ENCODE measurements at regions not wholly inside any gene's neighbourhood (a gene's known extent, or its start where the extent isn't known, plus 50 kb on each side); places are given as distances from the start of the nearest gene placed in this dataset.

DNA sequence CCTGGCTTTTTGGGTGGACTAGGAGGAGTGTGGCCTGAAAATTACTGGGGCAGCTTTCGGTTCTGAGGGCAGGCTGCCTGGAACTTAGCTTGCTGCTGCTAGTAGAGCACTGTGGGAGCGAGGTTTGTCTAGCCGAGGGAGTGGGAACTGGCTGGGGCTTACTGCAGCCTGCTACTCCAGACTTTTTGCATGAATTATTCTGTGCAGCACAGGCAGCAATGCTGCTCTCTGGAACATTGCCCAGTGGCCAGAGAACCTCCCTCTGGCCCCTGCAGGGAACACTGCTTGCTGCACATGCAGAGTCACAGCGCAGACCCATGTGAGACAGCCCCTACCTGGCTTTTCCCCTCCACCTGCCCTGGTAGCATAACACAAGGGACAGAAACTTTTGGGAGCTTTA lies 263.9 kb upstream of the SLITRK2 start:
- Histone ChIP-seq H3K27me3 (ENCODE audit: control insufficient read depth in 1 of 2, insufficient read depth in 2 of 2, low read length in 2 of 2) (no peaks in the 10 kb centered on the region), H3K4me3 (replicated peaks in 1 of 3; ENCODE audit: insufficient read depth in 1 of 3, low read depth in 2 of 3, low read length in 3 of 3) (no peak overlapping the region), H3K36me3 (replicated peaks in 1 of 2; ENCODE audit: control insufficient read depth in 1 of 2, insufficient read depth in 2 of 2, low read length in 2 of 2) (no peaks in the 10 kb centered on the region), H3K79me2 (ENCODE audit: insufficient read depth, low read length) (no peaks in the 10 kb centered on the region), H3K9me3 (ENCODE audit: low read length) (peaks cover 59% of the 10 kb centered on the region), H3K4me1 (ENCODE audit: insufficient read depth, low read length) (no peaks in the 10 kb centered on the region), H4K20me1 (ENCODE audit: insufficient read depth, low read length) (no peaks in the 10 kb centered on the region), H3K4me2 (ENCODE audit: low read depth, low read length) (no peak overlapping the region), H3K9ac (ENCODE audit: insufficient read depth, low read depth, low read length) (no peak overlapping the region), H3K27ac (ENCODE audit: extremely low read length, insufficient read depth, low read length) (no peak overlapping the region), H2AFZ (ENCODE audit: low read length) (no peak overlapping the region)
- CTCF ChIA-PET (ENCODE audit: low intra/inter-chr PET ratio, low total read pairs), result no interaction called here
- POLR2A ChIA-PET, result no interaction called here
- no peak for DNase-seq (ENCODE audit: low spot score)
- intact Hi-C loops (cut with micrococcal nuclease; ENCODE audit: unreplicated experiment), result no loop called here
- no CpG with 5 or more reads among the region's 4 CpGs for WGBS (ENCODE audit: low lambda C conversion rate)
- no peak for FAIRE-seq
- in situ Hi-C loops (cut with HindIII; ENCODE audit: extremely low pct_ligation_motif_present, low pct_unique_long_range_greater_than_20kb), result no loop called here
- ATAC-seq, result no peak
- TF ChIP-seq ZBTB2 (CRISPR knock-in tag; IDR thresholded peaks at IDR 0.05; ENCODE audit: low read depth), result no peak
- BruUV-seq (replicated peaks), result no TSS peak

DNA sequence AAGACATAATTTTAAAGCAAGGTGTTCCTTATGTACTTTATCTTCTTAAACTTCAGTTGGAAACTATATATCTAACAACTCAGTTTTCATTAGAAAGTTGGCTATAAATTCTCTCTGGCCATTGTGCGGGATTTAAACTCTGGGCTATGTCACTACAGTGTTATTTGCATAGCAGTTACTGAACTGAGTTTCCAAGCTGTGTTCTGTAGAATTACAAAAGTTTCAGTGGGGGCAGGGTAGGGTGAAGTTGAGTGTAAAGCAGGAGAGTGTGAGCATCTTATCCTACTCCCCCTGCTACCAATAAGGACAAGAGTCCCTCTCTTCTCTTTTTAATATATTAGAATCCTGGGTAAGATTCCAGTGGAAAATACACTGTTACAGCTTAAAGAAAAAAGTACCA lies 254.5 kb upstream of the SLITRK2 start:
- CTCF ChIA-PET (ENCODE audit: low intra/inter-chr PET ratio, low total read pairs), result no interaction called here
- Histone ChIP-seq H3K9ac (ENCODE audit: insufficient read depth, low read depth, low read length) (no peak overlapping the region), H2AFZ (ENCODE audit: low read length) (no peak overlapping the region), H3K4me3 (replicated peaks in 1 of 3; ENCODE audit: insufficient read depth in 1 of 3, low read depth in 2 of 3, low read length in 3 of 3) (no peak overlapping the region), H3K27ac (ENCODE audit: extremely low read length, insufficient read depth, low read length) (no peak overlapping the region), H3K36me3 (replicated peaks in 1 of 2; ENCODE audit: control insufficient read depth in 1 of 2, insufficient read depth in 2 of 2, low read length in 2 of 2) (no peaks in the 10 kb centered on the region), H3K27me3 (ENCODE audit: control insufficient read depth in 1 of 2, insufficient read depth in 2 of 2, low read length in 2 of 2) (no peaks in the 10 kb centered on the region), H3K4me2 (ENCODE audit: low read depth, low read length) (no peak overlapping the region), H3K9me3 (ENCODE audit: low read length) (peaks cover 83% of the 10 kb centered on the region), H3K4me1 (ENCODE audit: insufficient read depth, low read length) (no peaks in the 10 kb centered on the region), H3K79me2 (ENCODE audit: insufficient read depth, low read length) (no peaks in the 10 kb centered on the region), H4K20me1 (ENCODE audit: insufficient read depth, low read length) (no peaks in the 10 kb centered on the region)
- in situ Hi-C loops (cut with HindIII; ENCODE audit: extremely low pct_ligation_motif_present, low pct_unique_long_range_greater_than_20kb) (no loop called here), intact Hi-C loops (cut with micrococcal nuclease; ENCODE audit: unreplicated experiment) (no loop called here)
- WGBS (ENCODE audit: low lambda C conversion rate), result 0% methylated on average over 1 of the region's 1 CpG
- no TSS peak for BruUV-seq (replicated peaks)
- FAIRE-seq, result no peak
- ATAC-seq, result no peak
- POLR2A ChIA-PET, result no interaction called here
- DNase-seq (ENCODE audit: low spot score), result no peak
- TF ChIP-seq SSRP1 (CRISPR knock-in tag; IDR thresholded peaks at IDR 0.05) (no peak), ZFAT (CRISPR knock-in tag; conservative IDR thresholded peaks at IDR 0.05) (no peak), ZSCAN9 (CRISPR knock-in tag; IDR thresholded peaks at IDR 0.05; ENCODE audit: borderline replicate concordance) (no peak), FIP1L1 (IDR thresholded peaks at IDR 0.05; ENCODE audit: borderline replicate concordance, insufficient read depth, low read depth, low read length) (no peak), HOXA3 (CRISPR knock-in tag; IDR thresholded peaks at IDR 0.05) (no peak), ZNF451 (CRISPR knock-in tag; IDR thresholded peaks at IDR 0.05) (no peak), ZNF484 (CRISPR knock-in tag; IDR thresholded peaks at IDR 0.05; ENCODE audit: borderline replicate concordance, low read depth) (no peak), SKIL (CRISPR knock-in tag; IDR thresholded peaks at IDR 0.05; ENCODE audit: borderline replicate concordance) (no peak), CBFB (CRISPR knock-in tag; IDR thresholded peaks at IDR 0.05) (no peak), SMAD9 (CRISPR knock-in tag; IDR thresholded peaks at IDR 0.05) (no peak), FOXP4 (CRISPR knock-in tag; IDR thresholded peaks at IDR 0.05) (no peak), ARID2 (CRISPR knock-in tag; IDR thresholded peaks at IDR 0.05; ENCODE audit: borderline replicate concordance) (no peak), ZNF776 (CRISPR knock-in tag; IDR thresholded peaks at IDR 0.05) (no peak)
- TF ChIP-seq, protein P1, sequence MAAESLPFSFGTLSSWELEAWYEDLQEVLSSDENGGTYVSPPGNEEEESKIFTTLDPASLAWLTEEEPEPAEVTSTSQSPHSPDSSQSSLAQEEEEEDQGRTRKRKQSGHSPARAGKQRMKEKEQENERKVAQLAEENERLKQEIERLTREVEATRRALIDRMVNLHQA (CRISPR knock-in tag; IDR thresholded peaks at IDR 0.05), result no peak

Data from HepG2 (cell line).